ENCODE measurements at regions not wholly inside any gene's neighbourhood (a gene's known extent, or its start where the extent isn't known, plus 50 kb on each side); places are given as distances from the start of the nearest gene placed in this dataset.
"Not testable (repeated sequence)": the region's sequence is repeated elsewhere in the genome, so short reads cannot be mapped to it uniquely, and the experiment has no call there.

DNA sequence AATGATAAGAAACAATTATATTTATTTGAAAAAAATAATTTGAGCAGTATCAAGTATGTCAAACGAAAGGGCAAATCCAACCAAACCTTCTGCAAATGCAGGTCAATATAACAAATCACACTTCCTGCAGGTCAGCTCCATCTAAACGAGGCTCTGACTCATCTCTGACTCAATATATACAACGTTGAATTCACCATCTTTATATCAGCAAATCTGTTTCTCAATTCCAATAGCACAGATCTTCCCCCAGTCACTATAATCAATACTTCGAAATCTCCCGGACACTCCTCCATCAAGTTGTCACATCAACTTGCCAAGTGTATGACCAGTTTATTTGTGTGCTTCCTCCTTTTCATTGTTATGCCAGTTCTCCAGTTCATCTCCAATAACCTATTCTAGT is 388.9 kb downstream of the ZEB2 start:
- DNase-seq (ENCODE audit: low read depth in 2 of 3, low spot score in 1 of 3) = no peak

DNA sequence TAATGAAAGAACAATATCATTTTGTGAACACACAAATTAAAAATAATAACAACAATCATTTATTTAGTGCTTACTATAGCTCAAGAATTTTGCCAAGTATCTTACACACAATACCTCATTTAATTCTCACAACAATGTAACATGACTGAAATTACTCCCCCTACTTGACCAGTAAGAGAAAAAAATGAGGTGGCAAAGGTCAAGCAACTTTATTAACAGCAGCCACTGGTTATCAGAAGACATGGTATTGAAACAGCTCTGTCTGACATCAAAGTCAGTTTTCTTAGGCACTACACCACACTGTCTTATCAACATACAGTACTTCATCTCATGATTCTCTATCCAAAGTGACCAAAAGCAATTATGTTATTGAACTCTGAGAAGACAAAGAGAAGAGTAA is 389.4 kb downstream of the ZEB2 start:
- no peak for DNase-seq (ENCODE audit: low read depth in 2 of 3, low spot score in 1 of 3)

DNA sequence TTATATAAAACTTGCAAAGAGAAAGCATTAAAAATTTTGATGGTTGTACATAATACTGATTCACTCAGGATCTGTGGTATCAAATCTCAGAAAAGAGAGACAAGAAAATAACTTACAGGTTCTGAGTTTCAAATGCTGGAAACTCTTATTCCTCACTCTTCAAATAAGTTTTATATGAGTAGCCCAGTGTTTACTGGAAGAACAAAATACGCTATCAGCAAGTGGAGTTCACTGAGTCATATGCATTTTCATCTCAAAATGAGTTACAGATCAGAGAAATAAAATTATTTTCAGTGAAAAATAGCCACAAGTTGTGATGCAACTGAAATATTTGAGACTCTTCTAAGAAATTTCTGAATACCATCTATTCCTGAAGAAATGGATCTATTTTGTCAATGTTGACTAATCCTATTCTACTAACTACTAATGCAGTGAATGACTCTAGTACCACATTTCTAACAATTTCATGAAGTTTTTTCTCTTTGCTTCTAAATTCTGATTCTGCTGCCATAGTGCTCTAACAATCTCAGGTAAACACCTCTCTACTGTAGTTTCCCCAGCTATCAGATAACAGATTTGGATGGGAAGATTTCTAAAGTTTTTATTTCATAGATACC is 391.7 kb downstream of the ZEB2 start:
- DNase-seq (ENCODE audit: low read depth in 2 of 3, low spot score in 1 of 3) = no peak

DNA sequence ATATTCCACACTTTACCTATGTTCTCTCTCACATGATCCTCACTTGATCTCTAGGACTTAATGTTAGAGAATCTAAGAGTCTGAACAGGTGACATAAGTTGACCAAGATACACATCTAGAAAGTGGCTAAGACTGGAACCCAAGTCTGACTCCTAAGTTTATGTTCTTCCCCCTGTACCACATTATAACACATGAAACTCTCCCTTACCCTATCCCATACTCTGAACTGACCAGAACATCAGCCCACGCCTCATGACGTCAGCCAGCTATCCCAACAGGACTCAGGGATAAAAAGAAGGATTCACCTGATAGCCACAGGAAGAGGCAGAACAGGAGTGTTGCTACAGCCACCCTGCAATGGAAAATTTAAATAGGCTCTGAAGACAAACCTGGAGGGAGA is 392.2 kb downstream of the ZEB2 start:
- no peak for DNase-seq (ENCODE audit: low read depth in 2 of 3, low spot score in 1 of 3)

DNA sequence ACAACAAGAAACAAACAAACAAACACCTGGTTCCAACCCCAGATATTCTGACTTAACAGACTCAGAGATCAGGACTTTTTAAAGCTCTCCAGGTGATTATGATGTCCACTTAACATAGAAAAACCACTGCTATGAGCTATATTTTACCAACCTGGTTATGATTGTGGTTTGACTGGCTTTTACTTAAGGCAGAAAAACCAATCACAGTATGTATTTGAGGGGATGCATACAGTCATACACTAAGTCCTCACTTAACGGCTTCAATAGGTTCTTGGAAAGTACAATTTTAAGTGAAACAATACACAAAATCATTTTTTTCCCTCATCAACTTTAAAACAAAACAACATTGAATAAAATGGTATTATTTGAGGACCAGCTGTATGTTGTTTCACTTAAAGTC is 393.6 kb downstream of the ZEB2 start:
- DNase-seq (ENCODE audit: low read depth in 2 of 3, low spot score in 1 of 3) = no peak

DNA sequence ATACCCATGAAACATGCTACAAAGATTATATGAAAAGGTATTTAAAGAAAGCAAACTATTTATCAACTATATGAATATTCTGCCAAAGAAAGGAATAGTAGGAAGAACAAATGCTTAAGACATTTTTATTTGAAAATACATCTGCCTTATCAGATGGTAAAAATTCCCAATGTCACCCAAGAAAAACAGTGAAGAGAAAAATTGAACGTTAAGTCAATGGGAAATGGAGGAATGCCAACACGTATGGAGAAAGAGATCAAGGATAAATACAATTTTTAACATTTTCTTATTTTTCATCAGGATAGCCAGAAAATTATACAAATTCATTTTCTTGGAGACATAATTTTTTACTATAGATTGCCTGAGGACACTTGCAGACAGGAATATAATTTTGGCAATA is 394.2 kb downstream of the ZEB2 start:
- no peak for DNase-seq (ENCODE audit: low read depth in 2 of 3, low spot score in 1 of 3)

DNA sequence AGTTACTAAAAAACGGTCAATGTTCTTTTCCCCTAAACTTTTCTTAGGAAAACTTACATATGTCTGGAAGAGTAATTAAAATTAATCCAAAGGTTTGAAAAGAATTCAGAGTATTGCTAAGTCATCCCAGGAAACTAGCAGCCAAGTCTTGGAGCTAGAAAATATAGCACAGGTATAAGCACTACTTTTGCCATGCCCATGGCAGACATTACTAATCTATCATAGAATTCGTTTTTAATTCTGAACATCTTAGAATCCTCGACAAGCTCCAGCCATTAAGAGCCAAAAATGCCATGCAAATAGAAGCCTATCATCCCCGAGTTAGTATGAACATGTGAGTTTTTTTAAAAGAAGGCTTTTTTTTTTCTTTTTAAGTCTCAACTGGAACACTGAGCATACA is 395.0 kb downstream of the ZEB2 start:
- no peak for DNase-seq (ENCODE audit: low read depth in 2 of 3, low spot score in 1 of 3)

DNA sequence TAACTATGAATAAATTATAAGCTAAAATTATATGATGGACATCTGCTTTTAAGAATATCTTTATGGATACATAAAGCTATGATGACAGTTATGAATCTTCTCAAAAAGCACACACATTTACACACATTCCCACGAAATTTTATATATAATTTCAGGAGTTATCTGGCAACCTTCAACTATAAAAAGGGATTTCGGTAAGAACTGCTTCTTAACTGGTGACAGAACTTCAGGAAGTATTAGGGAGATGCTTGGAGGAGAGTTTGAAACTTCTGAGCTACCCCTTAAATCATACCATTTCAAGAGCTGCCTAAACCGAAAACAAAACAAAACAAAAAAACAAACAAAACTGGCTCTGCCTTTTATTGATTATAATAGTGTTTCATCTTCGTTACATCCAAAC is 399.4 kb downstream of the ZEB2 start:
- no peak for DNase-seq (ENCODE audit: low read depth in 2 of 3, low spot score in 1 of 3)

DNA sequence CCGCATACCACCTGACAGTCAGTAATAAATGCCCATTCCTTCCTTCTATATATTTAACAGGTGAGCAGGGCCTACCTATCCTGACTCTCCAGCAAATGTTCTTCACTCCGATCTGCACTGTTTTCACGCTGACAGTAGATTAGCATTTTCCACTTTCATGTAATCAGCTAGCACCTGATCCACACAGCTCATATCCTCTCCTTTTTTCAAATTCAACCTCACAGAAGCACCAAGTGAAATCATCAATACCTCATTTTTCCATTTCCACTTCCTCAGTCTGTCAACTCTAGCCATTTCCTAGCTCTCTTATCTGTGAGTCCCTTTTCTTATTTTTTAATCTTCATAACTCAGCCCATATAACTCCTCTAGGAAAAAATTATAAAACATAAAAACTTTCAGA is 402.8 kb downstream of the ZEB2 start:
- no peak for DNase-seq (ENCODE audit: low read depth in 2 of 3, low spot score in 1 of 3)

DNA sequence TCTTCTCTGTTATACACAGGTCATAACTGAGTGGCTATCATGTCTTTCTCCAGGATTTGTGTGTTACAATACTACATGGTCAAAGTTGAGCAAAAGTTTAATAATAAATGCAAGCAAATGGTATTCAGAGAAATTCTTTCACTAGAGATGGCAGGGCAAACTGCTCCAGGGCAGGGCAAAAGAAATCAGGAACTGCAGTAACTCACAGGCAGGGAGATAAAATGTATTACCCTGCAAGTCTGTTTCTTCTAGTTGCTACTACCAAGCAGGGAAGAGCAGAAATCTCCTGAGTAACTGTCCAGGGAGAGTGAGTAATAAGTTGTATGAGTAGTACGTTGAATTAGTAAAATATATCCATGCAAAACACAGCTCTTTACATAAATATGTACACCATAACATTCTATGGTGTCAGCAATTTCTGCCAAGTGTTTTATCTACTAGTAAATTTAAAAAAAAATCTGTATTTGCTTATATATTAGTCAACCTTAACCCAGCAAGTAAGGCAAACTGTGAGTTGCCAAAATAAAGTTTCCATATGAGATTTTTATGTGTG is 404.1 kb downstream of the ZEB2 start:
- DNase-seq (ENCODE audit: low read depth in 2 of 3, low spot score in 1 of 3) = no peak

DNA sequence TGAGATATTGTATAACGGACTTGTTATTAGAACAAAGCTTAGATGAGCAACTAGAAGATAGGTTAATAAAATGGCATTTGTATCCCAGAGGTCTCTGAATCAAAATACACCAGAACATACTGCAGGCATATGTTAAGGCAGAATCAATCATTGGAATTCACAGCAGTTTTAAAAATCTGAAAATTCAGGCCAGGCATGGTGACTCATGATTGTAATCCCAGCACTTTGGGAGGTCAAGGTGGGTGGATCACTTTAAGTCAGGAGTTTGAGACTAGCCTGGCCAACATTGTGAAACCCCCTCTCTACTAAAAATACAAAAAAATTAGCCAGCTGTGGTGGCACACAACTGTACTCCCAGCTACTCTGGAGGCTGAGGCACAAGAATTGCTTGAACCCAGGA is 405.2 kb downstream of the ZEB2 start:
- DNase-seq (ENCODE audit: low read depth in 2 of 3, low spot score in 1 of 3) = no peak

DNA sequence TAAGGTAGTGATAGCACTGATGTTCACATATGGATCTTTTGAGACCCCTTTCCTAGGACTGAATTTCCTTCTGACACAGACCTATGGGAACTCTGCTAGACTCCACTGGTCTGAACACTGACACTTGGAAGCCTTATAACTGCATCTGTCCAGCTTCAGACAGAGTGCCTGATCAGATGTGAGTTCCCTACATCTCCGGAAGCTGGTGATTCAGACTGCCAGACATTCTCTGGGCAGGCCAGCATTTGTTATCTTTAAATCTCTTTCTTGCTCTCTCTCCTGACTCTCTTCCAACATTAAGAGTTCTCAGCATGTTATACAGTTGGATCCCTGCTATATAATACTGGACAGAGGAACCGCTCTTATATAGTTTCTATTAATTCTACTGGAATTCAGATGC is 408.5 kb downstream of the ZEB2 start:
- no peak for DNase-seq (ENCODE audit: low read depth in 2 of 3, low spot score in 1 of 3)

DNA sequence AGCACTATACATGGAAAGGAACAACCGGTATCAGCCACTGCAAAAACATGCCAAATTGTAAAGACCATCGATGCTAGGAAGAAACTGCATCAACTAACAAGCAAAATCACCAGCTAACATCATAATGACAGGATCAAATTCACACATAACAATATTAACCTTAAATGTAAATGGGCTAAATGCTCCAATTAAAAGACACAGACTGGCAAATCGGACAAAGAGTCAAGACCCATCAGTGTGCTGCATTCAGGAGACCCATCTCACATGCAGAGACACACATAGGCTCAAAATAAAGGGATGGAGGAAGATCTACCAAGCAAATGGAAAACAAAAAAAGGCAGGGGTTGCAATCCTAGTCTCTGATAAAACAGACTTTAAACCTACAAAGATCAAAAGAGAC is 413.8 kb downstream of the ZEB2 start:
- not testable (repeated sequence) for DNase-seq (ENCODE audit: low read depth in 2 of 3, low spot score in 1 of 3)

DNA sequence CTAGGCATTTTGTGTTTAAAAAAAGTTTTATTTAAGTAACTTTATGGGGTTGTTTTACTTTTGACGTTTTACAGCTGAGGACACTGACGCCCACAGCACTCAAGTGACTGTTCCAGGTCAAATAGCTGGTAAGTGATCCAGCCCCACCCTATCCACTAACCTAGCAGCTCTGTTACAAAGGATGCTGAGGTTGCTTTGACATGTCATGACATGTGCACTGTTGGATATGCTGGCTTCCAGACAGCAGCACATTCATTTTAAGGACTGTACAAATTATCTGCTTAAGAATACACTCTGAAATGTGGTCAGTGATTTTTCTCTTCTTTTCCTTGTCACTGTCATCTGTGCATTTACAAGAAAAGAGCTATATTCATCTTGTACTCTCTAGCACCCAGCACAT is 417.5 kb downstream of the ZEB2 start:
- no peak for DNase-seq (ENCODE audit: low read depth in 2 of 3, low spot score in 1 of 3)

DNA sequence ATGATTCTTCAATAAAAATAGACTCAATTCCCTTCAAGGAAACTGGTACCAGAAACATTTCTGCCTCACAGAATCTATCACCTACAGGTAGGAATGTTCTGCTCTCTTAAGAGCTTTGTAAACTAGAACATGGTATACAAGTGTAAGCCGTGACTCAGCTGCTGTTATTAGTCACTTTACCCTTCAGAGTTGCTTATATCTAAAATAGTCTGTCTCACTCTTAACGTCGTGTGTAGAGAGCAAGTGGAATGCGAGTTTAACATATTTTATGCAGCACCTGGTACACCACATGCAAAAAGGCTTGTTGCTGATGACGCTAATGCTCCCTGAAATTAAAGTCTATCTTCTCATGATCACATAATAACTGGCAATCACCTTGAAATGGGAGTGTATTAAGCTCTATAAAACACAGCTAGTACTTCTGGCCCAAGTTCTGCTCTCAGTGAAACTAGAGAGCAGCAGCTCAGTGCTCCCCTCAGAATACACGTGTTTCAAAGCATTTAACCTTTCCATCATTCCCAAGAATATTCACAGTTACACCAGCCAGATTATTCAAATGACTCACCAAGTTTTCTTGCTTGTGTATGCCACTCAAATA is 420.0 kb downstream of the ZEB2 start:
- DNase-seq (ENCODE audit: low read depth in 2 of 3, low spot score in 1 of 3) = no peak

DNA sequence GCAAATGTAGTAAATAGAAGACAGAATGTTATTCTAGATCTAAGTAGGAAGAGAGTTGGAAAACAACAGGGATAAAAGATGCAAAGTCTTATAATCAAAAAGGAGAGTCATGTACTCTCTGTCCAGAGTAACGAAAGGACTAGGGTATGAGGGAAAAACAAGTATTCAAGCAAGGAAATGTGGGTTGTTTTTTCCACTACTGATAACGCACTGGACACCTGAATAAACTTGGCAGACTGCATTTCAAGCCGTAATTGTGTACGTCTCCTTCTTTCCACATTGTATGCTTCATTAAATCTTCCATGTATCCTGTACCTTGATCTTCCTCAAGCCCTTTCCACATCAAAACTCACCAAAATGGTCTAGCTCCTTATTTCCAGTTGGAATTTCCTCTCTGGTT is 420.6 kb downstream of the ZEB2 start:
- no peak for DNase-seq (ENCODE audit: low read depth in 2 of 3, low spot score in 1 of 3)

DNA sequence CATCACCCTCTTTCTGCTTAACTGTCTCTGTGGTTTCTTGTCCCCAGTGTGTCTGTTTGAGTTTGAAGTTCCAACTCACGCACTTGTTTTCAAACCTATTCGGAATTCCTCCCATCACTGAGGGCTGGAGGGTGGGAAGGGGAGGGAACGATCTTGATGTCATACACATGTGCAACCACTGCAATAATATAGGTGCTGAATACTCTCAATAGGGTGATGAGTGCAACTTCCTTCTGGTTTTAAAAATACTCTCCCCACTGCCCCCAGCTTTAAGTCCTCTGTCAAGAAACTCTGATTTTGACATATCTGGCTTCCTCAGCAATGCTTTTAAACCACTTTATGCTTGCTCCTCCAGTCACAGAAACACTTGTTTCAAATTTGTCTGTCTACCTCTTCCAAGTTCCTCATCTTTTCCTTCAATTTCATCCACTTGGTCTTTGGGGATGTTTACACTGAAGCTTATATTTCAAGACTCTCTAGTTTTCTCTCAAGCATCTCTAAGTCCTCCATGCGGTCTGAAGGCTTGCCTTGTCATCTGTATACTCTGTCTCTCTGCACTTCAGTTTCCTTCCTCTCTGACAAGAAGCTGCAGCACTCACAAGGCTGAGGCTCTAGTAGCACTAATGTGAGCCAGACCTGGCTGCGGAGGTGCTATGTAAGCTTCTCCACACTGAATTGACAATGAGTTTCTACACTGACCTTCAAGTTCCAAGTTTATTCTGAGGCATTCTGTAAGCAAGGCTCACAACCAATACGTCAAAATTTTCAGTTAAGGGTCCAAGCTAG is 422.3 kb downstream of the ZEB2 start:
- no peak for DNase-seq (ENCODE audit: low read depth in 2 of 3, low spot score in 1 of 3)

DNA sequence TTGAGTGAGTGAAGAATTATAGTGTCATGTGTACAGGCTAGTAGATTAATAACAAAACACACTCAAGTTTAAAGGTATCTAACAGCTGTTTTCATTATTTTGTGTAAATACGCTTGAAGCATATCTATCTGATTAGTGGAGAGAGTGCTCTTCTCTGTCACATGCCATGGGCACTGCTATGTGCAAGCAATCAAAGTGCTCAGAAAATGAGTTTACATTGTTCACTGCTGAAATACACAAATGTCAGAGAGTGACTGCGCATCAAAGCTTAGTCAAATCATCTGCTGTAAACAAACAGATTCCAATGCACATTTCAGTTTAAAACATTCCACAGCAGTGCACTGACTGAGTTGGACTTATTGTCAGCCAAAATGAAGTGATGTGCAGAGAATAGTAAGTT is 423.4 kb downstream of the ZEB2 start:
- DNase-seq (ENCODE audit: low read depth in 2 of 3, low spot score in 1 of 3) = no peak

DNA sequence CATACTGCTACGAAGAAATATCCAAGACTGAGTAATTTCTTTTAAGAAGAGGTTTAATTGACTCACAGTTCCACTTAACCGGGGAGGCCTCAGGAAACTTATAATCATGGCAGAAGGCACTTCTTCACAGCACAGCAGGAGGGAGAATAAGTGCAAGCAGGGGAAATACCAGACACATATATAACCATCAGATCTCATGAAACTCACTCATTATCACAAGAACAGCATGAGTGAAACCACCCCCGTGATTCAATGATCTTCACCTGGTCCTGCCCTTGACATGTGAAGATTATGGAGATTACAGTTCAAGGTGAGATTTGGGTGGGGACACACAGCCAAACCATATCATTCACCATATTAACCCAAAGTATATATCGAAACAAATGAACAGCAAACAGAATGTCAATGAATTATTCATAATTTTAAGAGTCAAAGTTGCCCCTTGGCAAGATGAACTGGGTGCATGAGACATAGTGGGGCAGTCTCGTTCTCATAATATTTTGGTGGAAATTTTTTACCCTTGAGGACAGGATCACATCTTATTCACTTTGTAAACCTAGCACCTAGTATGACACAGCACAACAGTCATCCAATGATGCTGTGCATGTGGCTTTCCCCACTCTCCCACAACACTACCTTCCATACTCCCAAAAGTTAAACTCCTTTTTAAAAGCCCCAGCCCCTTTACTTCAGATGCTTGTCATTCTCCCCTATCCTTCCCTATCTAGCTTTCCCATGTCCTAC is 425.3 kb downstream of the ZEB2 start:
- DNase-seq (ENCODE audit: low read depth in 2 of 3, low spot score in 1 of 3) = no peak

DNA sequence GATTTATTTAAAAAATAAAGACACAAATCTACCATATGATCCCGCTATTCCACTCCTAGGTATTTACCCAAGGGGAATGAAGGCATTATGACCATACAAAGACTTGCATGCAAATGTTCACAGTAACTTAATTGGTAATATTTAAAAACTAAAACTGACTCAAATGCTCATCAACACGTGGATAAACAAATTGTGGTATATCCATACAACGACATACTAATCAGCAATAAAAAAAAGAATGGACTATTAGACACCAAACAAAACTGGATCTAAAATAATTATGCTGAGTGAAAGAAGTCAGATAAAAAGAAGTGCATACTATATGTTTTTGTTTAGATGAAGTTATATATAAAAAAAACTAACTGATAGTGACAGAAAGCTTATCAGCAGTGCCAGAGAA is 428.3 kb downstream of the ZEB2 start:
- no peak for DNase-seq (ENCODE audit: low read depth in 2 of 3, low spot score in 1 of 3)

DNA sequence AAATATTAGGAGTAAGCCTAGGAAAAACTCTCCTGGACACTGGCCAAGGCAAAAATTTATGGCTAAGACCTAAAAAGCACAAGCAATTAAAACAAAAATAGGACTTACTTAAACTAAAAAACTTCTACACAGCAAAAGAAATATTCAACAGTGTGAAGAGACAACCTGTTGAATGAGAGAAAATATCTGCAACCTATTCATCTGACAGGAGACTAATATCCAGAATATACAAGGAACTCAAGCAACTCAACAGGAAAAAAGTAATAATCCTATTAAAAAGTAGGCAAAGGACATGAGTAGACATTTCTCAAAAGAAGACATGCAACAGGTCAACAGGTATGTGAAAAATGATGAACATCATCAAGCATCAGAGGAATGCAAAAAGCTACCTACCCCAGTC is 431.1 kb downstream of the ZEB2 start:
- DNase-seq (ENCODE audit: low read depth in 2 of 3, low spot score in 1 of 3) = no peak

DNA sequence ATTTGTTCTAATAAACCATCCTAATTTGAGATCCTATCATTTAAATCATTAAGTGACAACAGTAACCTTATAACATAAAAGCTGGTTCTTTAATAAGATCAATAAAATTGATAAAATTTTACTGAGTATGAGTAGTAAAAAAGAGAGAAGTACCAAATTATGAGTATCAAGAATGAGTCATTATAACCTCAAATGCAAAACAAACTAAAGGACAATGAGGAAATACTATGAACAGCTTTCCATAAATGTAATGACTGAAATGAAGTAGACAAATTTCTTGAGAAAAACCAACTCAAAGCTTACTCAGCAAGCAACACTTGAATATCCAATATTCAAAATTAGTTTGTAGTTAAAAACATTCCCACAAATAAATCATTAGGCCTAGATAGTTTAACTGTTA is 433.0 kb downstream of the ZEB2 start:
- no peak for DNase-seq (ENCODE audit: low read depth in 2 of 3, low spot score in 1 of 3)
